ENCODE measurements at regions not wholly inside any gene's neighbourhood (a gene's known extent, or its start where the extent isn't known, plus 50 kb on each side); places are given as distances from the start of the nearest gene placed in this dataset.

GRCh38 chr18:32595832-32596231, 125.2 kb upstream of the GAREM1 start:
- FAIRE-seq: no peak
- ChIA-PET POLR2A (no interaction called here), CTCF (interaction anchor here (1.2 kb wide), 1 partner anchor 16 kb away, joined by 3 read pairs; no protein-coding TSS in a partner anchor)
- Histone ChIP-seq H3K27me3 (ENCODE audit: control insufficient read depth in 2 of 2, insufficient read depth in 2 of 2, low read length in 2 of 2) (no peaks in the 10 kb centered on the region), H3K9me3 (replicated peaks; ENCODE audit: control insufficient read depth, insufficient read depth, low read length) (no peaks in the 10 kb centered on the region), H3K27ac (ENCODE audit: insufficient read depth, low read depth, low read length) (no peak overlapping the region), H3K36me3 (ENCODE audit: control insufficient read depth in 2 of 2, extremely low read depth in 1 of 2, insufficient read depth in 2 of 2, low read length in 2 of 2) (no peaks in the 10 kb centered on the region), H3K4me3 (replicated peaks in 1 of 3; ENCODE audit: insufficient read depth in 1 of 3, low read depth in 1 of 3, low read length in 3 of 3) (no peak overlapping the region), H3K9me1 (replicated peaks; ENCODE audit: control insufficient read depth, extremely low read depth, insufficient read depth, low read length) (no peaks in the 10 kb centered on the region), H3K4me2 (ENCODE audit: insufficient read depth, low read length) (no peak overlapping the region), H2AFZ (ENCODE audit: low read depth, low read length) (no peak overlapping the region), H4K20me1 (replicated peaks; ENCODE audit: control insufficient read depth, extremely low read depth, insufficient read depth, low read length) (no peaks in the 10 kb centered on the region), H3K79me2 (ENCODE audit: control insufficient read depth, insufficient read depth, low read length) (no peaks in the 10 kb centered on the region), H3K4me1 (ENCODE audit: control insufficient read depth, extremely low read depth, insufficient read depth, low read length) (no peaks in the 10 kb centered on the region), H3K9ac (replicated peaks; ENCODE audit: extremely low read depth, insufficient read depth, low read length) (no peak overlapping the region)
- TF ChIP-seq JUN (IDR thresholded peaks at IDR 0.05; ENCODE audit: borderline replicate concordance, insufficient read depth, insufficient read length, low read depth): no peak
- TF ChIP-seq MAX (IDR thresholded peaks at IDR 0.05; ENCODE audit: insufficient read depth, insufficient read length): no peak
- TF ChIP-seq MYC (IDR thresholded peaks at IDR 0.05; ENCODE audit: low read depth, low read length): no peak
- no TSS peak for BruUV-seq (replicated peaks)
- DNase-seq (ENCODE audit: low read depth, low spot score): no peak
- intact Hi-C loops (cut with micrococcal nuclease): no loop called here
- dilution Hi-C loops (cut with MboI; ENCODE audit: extremely low pct_ligation_motif_present, low sequenced_read_pairs): no loop called here

GRCh38 chr18:32588191-32588590, 117.5 kb upstream of the GAREM1 start:
- TF ChIP-seq CTCF (IDR thresholded peaks at IDR 0.05; ENCODE audit: extremely low read depth in 1 of 2, insufficient read depth in 1 of 2, low read depth in 1 of 2, low read length in 2 of 2): no peak
- Histone ChIP-seq H4K20me1 (replicated peaks; ENCODE audit: control insufficient read depth, extremely low read depth, insufficient read depth, low read length) (no peaks in the 10 kb centered on the region), H3K9me1 (replicated peaks; ENCODE audit: control insufficient read depth, extremely low read depth, insufficient read depth, low read length) (no peaks in the 10 kb centered on the region), H3K9ac (replicated peaks; ENCODE audit: extremely low read depth, insufficient read depth, low read length) (no peak overlapping the region), H3K36me3 (ENCODE audit: control insufficient read depth in 2 of 2, extremely low read depth in 1 of 2, insufficient read depth in 2 of 2, low read length in 2 of 2) (no peaks in the 10 kb centered on the region), H2AFZ (ENCODE audit: low read depth, low read length) (no peak overlapping the region), H3K4me3 (replicated peaks in 1 of 3; ENCODE audit: insufficient read depth in 1 of 3, low read depth in 1 of 3, low read length in 3 of 3) (no peak overlapping the region), H3K79me2 (ENCODE audit: control insufficient read depth, insufficient read depth, low read length) (no peaks in the 10 kb centered on the region), H3K27me3 (ENCODE audit: control insufficient read depth in 2 of 2, insufficient read depth in 2 of 2, low read length in 2 of 2) (no peaks in the 10 kb centered on the region), H3K4me1 (ENCODE audit: control insufficient read depth, extremely low read depth, insufficient read depth, low read length) (no peaks in the 10 kb centered on the region), H3K4me2 (ENCODE audit: insufficient read depth, low read length) (no peak overlapping the region), H3K9me3 (replicated peaks; ENCODE audit: control insufficient read depth, insufficient read depth, low read length) (no peaks in the 10 kb centered on the region), H3K27ac (ENCODE audit: insufficient read depth, low read depth, low read length) (no peak overlapping the region)
- no TSS peak for BruUV-seq (replicated peaks)
- DNase-seq (ENCODE audit: low read depth, low spot score) (no peak), FAIRE-seq (no peak)
- intact Hi-C loops (cut with micrococcal nuclease) (no loop called here), dilution Hi-C loops (cut with MboI; ENCODE audit: extremely low pct_ligation_motif_present, low sequenced_read_pairs) (no loop called here)
- POLR2A ChIA-PET: no interaction called here
- CTCF ChIA-PET: interaction anchor here (1.4 kb wide), 1 partner anchor 12 kb away, joined by 5 read pairs; no protein-coding TSS in a partner anchor

Measured in endothelial cell of umbilical vein (primary cell).